Stimulated activated CD8-positive, alpha-beta memory T cell treated with anti-CD3 and anti-CD28 coated beads, Interleukin-2, amount 100 ng/mL, for 1 hour (primary cell): ENCODE measurements at regions not wholly inside any gene's neighbourhood (a gene's known extent, or its start where the extent isn't known, plus 50 kb on each side); places are given as distances from the start of the nearest gene placed in this dataset.
"Not testable (repeated sequence)": the region's sequence is repeated elsewhere in the genome, so short reads cannot be mapped to it uniquely, and the experiment has no call there.

Source experiments
- DNase-seq, 2 donors: peaks; one replicate each; pipeline ENCODE4 v3.0.0-alpha.2; 2020; ENCODE audit warnings: low read depth in 2 of 2

- DNase-seq: no peak
Measured at GRCh38 chr3:20250314-20250713, 64.3 kb upstream of the SGO1 start.

DNA sequence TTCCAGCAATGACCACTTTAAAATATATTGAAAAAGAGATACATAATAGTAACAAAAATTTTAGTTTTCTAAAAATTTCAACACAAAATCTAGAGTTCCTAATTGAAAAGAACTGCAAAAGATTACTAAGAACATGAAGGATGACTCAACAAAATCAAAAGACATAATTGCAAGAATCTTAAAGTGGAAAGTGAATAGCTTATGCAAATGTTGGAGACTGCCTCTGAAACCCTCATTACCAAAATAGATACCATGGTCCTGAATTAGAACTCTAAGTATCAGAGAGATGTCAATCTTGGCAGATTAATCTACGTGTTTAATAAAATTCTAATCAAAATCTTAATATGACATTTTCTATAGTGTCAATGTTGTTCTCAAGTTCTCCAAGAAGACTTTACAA, 60.7 kb upstream of the SGO1 start:
- no peak for DNase-seq

DNA sequence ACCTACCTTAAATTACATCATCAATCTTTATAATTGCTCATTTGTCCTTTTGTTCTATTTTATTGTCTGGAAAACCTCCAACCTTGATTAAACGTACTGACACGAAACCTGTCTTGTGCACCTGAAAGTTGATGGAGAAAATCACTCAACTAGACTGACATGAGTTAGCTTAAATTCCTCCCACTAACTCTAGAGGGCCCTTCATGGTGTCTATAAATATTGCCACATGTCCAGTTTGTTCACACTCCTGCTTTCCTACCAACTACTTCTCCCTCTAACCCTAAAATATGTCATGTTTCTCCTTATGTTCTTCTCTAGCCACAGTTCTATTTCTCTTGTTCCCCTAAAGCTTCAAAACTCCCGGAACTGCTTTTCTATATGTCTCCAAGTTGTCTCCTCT, 59.8 kb upstream of the SGO1 start:
- no peak for DNase-seq

GRCh38 chr3:20240154-20240883, 54.3 kb upstream of the SGO1 start:
- DNase-seq: no peak

DNA sequence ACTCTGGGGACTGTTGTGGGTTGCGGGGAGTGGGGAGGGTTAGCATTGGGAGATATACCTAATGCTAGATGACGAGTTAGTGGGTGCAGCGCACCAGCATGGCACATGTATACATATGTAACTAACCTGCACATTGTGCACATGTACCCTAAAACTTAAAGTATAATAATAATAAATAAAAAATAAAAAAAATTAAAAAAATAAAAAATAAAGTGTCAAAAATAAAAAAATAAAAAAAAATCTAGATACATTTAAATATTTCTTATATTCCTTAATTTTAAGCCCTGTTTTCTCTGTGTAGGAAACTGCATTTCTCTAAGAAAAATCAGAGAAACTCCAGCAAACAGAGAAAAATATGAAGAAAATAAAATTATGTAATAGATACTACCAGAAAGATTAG, 52.2 kb upstream of the SGO1 start:
- DNase-seq: not testable (repeated sequence)

DNA sequence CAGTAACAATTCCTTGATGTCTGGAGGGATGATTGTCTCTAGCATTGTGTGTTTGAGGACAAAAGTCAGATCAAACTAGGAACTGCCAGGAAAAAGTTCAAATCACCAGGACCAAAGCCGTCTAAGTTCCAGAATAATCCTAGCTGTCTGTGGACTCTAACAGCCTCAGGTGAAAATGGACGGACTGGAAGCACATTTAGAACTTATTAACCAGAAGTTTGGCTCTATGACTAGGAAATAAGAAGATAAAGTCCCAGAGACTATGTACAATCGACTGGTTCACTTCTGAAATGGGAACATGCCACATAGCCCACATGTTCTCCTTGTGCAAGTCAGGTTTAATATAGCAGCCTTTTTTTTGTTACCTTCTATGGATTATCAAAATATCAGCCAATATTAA, 50.6 kb upstream of the SGO1 start:
- DNase-seq: no peak
